ENCODE measurements at regions not wholly inside any gene's neighbourhood (a gene's known extent, or its start where the extent isn't known, plus 50 kb on each side); places are given as distances from the start of the nearest gene placed in this dataset.

DNA sequence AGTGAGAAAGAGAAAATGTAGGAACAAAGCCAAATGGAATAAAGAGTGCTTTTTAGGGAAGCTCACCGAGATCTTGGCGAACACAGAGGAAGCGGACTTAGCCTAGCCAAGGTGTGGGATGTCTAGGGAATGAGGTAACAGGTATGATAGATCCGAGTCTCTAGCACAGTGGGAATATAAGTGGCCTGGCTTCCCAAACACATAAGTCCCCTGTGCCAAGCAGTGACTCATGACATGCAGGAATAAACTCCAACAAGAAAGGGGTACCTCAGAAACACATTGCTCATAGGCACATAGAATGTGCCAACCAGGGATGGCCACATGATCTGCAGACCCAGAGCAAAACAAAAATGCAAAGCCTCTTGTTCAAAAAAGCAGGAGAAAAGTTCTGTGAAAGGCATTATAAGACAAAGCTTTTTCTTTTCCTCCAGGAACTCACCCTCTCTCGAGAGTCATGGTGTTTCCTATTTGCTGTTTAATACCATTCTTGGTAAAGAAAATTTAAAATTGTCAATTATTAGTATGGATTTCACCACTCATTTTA lies 542.5 kb downstream of the GATA3 start:
- no peak for ATAC-seq
- DNase-seq, result no peak

DNA sequence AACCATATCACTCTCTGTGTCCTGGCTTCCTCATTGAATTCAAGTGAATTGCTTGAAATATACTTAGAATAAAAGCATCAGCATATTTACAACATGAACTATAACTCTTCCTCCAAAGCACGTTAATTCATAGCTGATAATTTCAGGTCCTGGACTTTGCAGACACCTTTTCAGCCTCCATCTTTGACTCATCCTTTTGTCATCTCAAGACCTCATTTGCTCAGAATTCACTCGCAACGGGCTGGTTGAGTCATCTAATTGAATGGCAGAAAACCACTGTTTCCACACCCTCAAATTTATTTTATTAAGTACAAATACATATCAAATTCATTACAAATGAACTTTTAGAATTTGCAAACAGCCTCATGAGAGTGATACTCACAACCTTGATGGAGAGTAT lies 545.7 kb downstream of the GATA3 start:
- ATAC-seq, result no peak
- DNase-seq, result no peak

DNA sequence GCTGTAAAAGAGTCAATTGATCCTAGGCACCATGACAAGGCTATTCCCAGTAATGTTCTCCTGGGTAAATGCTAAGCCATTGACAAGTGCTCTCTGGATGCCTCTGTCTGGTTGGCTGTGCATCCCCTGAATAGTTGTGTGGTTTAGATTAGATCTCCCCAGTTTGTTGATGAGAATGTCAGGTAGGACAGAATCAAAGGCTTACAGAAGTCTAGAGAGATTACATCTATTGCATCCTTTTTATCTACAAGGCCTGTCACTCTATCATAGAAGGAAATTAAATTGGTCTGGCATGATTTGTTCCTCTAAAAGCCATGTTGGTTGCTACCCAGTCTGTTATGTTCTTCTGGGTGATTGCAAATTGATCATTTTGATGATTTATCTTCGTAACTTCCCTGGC lies 548.3 kb downstream of the GATA3 start:
- ATAC-seq (no peak), DNase-seq (no peak)

DNA sequence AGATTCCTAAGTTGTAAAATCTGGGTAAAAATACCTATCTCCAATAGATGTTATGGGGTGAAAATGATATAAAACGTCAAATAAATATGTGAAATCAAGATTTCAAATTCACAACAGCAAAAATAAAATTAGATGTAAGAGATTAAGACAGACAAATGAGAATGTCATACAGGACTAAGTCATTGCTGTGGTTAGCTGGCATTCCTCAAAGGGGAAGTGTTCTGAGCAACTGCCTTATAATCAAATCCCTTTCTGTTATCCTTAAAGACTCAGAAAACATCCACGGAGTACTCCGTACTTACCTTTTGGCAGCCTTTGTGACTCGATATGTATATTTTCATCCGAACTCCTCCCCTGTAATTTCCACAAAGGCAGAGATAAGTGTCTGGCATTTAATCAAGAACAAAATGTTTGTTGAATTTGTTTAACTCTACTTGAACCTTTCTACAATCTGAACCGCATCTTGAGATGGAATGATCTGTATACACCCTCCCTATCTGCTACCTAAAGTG lies 559.6 kb downstream of the GATA3 start:
- ATAC-seq, result no peak

DNA sequence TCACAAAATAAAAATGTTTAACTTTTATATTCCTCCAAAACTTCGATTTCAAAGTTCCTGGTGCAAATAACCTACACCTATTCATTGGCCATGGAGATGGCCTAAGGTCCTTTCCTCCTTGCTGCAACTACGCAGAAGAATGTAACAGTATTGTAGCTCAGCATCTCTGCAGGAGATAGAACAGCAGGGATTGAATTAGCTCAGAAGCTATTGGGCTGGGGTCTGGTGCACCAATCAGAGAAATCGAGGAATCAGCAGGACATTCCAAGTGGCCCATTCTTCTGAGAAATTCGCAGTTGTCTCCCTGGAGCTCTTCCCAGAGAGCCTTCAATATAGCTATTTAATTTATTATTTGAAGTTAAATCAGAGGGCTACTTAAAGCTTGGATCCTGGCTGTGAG lies 560.6 kb downstream of the GATA3 start:
- ATAC-seq (no peak), DNase-seq (no peak)

More for the DNA sequence above, 559.6 kb downstream of the GATA3 start:
- no peak for DNase-seq

DNA sequence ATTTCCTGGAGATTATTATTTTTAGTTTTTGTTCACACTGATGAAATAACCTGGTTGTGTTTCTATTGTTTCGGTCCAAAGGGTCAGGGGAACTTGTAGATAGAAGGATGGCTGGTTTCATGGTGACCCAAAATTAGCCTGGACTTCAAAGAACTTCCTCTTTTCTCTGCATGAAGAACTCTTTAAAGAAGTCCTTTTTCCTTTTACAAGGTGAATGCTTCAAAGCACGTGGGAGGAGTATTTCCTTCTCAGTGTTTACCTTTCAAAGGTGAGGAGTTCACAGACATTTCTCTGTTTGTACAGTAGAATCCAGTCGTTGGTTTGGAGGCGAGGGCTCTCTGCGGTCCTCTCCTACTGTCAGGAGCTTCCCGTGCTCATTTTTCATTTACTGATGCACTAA lies 561.7 kb downstream of the GATA3 start:
- no peak for ATAC-seq

DNA sequence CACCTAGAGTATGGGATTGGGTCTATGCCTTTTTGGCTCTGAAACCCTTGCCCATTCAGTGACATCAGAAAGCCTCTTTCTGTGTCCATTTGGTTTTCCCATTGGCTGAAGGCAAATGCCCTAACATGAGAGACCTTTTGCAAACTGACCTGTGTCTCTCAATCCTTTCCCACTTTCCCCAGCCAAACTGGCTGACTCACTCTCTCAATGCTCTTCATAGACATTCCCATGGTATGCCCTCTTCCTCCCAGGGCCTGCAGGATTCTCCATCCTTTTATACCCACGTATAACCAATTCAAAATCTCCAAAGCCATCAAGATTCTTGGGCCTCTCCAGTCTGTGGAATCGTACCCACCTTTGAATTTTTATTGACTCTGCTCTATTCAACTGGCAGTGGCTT lies 563.3 kb downstream of the GATA3 start:
- DNase-seq (no peak), ATAC-seq (no peak)

More for the DNA sequence above, 561.7 kb downstream of the GATA3 start:
- no peak for DNase-seq

DNA sequence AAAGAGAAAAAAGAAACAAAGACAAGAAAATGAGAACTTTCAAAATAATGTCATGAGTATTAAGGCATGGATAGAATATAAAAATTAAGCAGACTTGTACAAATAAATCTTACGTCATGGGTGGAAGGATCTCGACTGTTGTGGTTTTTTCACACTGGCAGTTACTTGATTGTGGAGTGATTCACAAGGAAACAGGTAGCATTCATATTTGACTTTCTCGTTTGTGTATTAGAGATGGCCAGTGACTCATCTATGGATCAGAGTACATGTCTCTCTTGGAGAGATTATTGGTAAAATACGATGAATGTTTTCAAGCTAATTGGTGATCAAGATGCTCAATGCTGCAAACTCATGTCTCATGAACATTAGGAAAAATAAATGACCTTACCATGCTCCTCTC lies 564.3 kb downstream of the GATA3 start:
- DNase-seq, result no peak
- no peak for ATAC-seq

DNA sequence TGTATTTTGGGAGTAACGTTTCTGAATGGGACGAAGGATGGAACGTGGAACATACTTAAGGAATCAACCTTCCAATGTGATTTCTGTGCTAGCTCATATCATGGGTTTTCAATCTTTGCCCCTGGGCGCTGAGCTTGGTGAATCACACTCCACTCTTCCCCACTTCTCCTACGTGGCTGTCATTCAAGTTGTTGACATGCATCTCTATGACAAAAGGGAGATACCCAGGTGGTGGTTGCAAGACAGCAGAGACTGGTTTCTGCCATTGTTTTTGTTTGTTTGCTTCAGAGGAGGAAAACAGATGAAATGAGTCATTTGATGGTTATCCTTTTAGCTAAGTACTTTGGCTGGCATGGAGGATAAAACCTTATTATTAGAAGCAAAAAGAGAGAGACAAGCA lies 573.9 kb downstream of the GATA3 start:
- DNase-seq, result no peak

DNA sequence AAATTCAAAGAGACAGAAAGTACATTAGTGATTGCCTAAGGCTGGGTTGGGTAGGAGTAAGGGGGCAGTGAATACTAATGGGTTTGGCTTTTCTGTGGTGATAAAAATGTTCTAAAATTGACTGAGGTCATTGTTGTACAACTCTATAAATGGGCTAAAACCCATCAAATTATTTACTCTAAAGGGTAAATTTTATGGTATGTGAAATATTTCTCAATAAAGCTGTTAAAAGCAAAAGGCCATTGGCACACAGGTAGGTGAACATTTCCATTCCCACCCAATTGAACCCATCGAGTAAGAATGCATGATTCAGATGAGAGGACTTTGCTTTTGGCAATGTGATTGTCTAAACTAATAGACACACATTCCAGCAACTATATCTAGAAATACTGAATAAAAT lies 579.4 kb downstream of the GATA3 start:
- ATAC-seq, result no peak
- no peak for DNase-seq

More for the DNA sequence above, 573.9 kb downstream of the GATA3 start:
- ATAC-seq, result no peak

DNA sequence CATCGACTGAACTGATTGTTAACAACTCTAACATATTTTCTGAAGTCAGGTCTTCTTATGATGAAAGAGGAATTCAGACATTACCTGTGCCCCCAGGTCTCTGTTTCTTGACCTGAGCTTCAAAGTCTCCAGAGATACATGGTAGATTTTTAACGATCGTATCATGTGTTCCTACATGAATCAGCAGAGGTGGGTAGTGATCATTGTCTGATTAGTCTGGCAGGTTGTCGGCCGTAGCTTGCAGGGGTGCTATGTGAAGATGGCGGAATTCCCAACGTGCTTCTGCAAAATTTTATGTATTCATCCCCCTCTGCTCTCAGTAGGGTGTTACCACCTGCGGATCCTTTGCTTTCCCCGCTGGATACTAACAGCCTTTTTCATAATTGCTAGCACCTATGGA lies 581.9 kb downstream of the GATA3 start:
- DNase-seq (no peak), ATAC-seq (no peak)

DNA sequence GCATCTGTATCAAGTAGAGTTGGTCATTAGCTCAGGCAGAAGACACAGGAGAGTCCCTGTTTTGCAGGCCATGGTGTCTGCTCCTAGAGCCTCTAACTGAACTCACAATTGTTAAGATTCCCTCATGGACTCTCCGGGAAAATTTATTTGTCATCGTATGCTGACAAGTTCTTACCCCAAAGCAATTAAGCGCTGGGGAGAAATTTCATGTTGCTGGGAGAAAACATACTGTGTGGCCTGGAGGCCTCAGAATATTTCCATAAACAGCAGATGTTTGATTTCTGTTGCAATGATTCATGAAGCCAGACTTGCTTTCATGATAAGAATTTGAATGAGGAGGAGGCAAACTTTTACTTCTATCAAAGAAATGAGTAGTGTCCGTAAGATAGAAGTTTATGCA lies 583.2 kb downstream of the GATA3 start:
- no peak for ATAC-seq
- DNase-seq, result no peak

DNA sequence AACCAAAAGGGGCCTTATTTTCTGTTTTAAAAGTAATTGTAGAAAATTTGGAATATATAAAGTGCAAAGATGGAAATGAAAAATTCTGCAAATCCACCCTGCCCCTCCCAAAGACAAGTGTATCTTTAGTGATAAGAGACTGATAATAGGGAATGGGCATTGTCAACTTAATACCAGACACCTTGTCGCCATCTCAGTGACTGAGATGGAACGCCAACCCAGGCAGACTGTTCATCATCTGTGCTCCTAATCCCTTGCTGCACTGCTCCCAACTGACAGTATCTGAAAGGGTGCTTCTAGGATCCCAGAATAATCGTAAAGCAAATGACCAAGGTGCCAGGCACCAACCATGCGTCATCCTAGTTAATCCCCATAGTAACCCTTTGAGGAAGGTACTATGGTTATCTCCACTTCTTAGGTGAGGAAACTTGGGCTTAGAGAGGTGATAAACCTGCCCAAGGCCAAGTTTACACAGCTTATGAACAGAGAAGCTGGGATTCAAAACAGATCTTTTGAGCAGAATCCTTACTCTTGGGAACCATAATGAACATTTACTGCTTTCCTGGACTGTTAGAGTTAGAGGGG lies 583.7 kb downstream of the GATA3 start:
- ATAC-seq (no peak), DNase-seq (no peak)

DNA sequence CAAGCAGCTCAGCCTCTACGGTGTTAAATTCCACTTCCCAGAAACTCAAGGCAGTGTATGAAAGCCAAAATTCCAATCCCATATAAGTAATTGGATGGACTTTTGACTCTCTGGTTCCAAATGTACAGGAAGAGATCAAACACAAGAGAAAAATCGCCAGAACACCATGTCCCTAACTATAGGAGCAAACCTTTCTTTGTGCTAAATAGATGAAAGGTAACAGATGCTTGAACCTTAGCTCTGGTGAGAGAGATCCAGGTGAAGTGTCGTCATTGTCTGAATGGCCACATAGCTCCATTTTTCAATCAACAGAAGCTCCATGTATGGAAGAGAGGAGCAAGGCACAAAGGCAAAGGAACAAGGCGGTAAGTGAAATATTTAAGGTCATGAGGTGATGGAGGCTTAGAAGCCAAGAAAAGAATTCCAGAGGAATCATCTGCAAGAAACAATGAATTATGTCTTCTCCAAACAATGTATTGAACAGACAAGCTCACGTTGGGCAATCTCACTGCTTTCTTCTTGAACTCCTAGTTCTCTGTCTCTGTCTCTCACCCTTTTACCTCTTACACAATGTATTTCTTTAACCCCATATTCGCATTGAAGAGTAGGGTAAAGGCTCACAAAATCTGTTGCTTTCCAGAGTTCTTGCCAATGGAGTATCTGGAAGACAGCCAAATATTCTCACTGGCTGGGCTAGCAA lies 585.1 kb downstream of the GATA3 start:
- no peak for ATAC-seq
- DNase-seq, result no peak

DNA sequence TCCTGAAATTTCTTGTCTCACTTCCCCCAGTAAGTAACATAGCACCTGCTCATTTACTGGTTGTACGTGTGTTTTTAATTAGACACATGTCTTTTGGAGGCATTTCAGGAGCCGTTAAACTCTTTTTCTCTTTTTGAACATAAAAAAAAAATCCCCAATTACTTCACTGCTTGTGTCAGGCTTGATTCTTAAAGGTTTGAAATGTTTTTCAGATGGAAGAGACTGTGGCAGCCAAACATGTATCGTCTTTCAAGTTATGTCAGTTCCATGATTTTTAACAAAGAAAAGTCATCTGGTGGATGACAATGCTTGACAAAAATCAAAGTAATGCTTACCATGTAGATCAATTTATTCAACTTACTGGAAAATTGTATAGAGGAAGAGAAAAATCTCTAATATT lies 585.8 kb downstream of the GATA3 start:
- no peak for ATAC-seq
- no peak for DNase-seq

DNA sequence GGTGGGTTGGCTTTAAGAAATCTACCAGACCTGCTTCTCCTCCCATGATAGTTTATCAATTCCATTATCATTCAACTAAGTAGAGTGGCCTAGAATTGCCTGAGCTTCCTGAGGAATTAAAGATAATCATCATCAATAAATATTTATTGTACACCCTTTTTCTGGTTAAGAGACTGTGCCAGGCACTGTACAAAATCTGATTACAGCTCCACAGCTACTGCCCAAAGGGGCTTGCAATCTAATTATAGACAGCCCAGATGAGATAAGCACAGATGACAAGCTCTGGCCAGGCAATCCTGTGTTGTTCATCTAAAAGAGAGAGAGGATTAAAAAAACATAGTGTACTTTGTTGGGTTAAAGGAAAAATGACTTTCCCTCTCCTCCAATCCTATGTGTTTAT lies 586.4 kb downstream of the GATA3 start:
- DNase-seq, result no peak
- no peak for ATAC-seq

DNA sequence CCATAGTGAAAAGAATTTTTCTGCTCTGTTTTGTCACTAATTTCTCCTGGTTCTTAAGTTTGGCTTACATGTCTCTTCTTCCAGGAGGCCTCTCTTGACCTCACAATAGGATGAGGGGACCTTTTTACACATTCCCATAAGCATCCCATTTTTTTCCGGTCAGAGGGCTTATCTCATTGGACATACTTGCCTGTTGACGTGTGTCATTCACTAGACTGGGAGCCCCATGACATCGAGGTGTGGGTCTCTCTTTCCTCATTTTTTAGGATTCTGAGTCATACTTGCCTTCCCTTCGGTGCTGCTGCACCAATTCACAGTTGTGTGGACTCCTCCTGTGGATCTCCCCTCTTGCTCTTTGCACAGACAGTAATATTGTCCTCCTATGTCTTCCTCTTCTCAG lies 601.8 kb downstream of the GATA3 start:
- ATAC-seq (no peak), DNase-seq (no peak)

DNA sequence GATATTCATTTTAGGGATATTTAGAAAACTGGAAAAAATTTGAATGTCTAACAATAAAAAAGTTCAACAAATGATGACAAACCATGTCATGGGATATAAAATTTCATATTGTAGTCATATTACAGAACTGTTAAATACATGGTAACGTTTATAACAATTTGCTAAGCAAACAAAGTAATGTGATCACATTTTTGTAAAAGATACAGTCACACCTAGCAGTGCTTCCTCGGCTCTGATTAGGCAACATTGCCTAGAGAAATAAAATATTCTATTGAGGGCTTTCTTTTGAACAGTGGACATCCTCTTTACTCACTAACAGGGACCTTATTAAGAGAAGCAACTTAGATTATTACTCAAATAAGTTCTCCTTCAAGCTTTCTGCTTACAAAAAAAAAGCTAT lies 605.5 kb downstream of the GATA3 start:
- ATAC-seq (no peak), DNase-seq (no peak)

DNA sequence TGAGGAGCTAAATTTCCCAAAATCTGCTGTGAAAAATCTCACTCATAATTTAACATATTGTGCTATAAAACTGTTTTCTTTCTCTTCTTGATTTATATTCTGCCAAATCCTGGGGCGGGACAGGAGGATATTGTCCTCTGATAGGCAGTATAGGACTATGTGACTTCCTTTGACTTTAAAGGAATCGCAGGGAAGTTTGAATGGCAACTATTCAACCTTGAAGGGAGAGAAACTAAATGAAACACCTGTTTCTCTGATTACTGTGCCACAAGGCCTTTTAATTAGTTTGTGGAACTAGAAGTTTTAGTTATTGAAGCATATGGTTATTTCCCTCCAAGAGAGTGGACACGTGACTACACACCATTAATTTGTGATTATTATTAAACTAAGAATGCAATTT lies 607.4 kb downstream of the GATA3 start:
- ATAC-seq (no peak), DNase-seq (no peak)

DNA sequence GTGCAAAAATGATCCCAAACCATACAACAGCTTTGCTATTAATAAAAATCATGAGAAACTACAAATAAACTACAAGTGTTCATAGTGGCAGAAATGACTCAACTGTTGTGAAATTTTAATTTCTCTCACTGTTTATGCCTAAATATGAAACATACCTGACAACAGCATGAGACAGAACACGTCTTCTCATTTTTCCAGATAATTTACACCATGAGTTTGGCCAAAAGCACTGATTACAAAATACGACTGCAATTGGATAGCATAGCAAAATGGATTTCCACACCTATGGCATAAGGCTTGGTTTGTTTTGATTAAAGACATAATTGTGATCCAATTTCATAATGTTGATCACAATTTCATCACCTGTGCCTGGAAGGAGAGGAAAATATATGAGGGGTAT lies 608.6 kb downstream of the GATA3 start:
- DNase-seq (no peak), ATAC-seq (no peak)

DNA sequence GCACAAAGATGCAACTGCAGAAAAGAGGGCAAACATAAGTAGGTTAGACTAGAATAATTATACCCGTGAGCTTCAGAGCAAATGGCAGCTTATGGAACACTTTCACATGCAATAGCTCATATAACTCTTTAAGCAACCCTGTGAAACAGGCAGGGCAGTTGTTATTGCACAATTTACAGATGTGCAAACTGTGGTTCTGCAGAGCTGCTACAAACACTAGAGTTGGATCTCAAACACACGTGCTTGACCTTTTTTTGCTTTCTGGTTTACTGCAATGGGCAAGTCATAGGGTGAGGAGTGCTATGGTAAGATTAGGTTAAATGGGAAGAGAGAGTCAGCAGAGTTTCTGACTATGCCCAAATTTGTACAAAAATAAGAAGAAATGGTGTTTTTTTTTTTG lies 610.8 kb downstream of the GATA3 start:
- ATAC-seq (no peak), DNase-seq (no peak)

DNA sequence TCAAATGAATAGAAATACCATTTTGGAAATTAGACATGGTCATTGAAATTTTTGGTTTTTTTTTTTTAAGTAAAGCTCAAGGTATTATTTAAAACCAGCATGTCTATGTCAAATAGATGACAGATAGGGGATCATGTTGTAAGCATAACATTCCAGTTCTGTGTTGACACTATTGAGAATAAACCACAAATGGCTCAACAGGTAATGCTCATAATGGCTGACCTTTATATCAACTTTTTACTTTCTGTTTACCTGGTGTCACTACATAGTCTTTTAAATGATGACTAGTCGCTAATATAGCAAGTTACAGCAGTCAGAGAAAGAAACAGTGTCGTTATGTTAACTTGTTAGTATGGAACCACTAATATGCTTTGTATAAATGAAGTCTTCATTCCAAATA lies 616.0 kb downstream of the GATA3 start:
- no peak for ATAC-seq
- DNase-seq, result no peak

DNA sequence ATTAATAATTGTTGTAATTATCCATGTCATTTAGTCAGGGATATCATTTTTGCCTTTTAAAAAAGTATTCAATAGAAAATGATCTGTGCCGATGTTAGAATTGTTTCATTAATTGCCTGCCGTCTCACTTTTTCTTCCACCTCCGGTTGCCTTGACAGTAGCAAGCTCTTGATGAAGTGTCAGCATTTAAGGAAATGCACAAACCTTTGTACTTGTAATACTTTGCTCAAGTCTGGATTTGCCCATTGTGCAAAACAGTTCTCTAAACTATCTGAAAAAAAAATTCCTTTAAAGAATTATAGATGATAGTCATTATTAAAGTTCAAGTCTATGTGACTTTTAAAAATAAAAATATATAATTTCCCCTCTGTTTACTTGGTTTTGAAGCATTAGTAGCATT lies 619.7 kb downstream of the GATA3 start:
- no peak for DNase-seq
- ATAC-seq, result no peak

DNA sequence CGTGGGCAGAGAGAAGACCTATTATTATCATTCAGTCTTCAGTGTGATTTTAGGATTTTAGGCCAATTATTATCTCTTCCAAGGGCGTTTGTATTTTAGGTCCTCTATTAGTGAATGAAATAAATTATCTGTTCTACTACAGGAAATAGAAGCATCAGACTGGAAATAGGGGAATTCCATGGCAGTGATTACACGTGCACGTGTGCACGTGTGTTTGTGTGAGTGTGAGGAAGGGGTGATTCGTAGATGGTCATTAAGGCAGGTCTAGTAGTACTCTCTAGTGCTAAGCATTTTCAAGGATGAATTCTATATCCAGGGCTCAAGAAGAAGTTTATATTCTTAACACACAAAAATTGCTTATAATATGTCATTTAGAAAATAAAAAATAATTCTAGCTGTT lies 623.2 kb downstream of the GATA3 start:
- no peak for ATAC-seq
- DNase-seq, result no peak

All from stimulated activated naive CD8-positive, alpha-beta T cell treated with anti-CD3 and anti-CD28 coated beads, Interleukin-15, Interleukin-2, amounts not matched to agents 100 U/mL and 50 U/mL, for 24 hours (primary cell).